HG03060 (cell line): ENCODE measurements at regions not wholly inside any gene's neighbourhood (a gene's known extent, or its start where the extent isn't known, plus 50 kb on each side); places are given as distances from the start of the nearest gene placed in this dataset.
"Not testable (repeated sequence)": the region's sequence is repeated elsewhere in the genome, so short reads cannot be mapped to it uniquely, and the experiment has no call there.

ENCODE experiments used
- ATAC-seq: cut with Tn5 transposase; IDR thresholded peaks from one replicate; pipeline ENCODE4 v1.9.1; 2021; ENCODE audit warnings: low read depth, moderate number of reproducible peaks; ENCODE audit not compliant: unreplicated experiment

GRCh38 chr4:104549736-104550135, 55.0 kb upstream of the CXXC4 start:
- ATAC-seq: no peak

- ATAC-seq: no peak
Measured at GRCh38 chr4:104559502-104559901, 64.8 kb upstream of the CXXC4 start.

GRCh38 chr4:104571341-104571740, 76.6 kb upstream of the CXXC4 start:
- no peak for ATAC-seq

GRCh38 chr4:104574371-104574770, 79.7 kb upstream of the CXXC4 start:
- ATAC-seq: no peak

GRCh38 chr4:104575278-104575677, 80.6 kb upstream of the CXXC4 start:
- ATAC-seq: no peak

- ATAC-seq: no peak
Measured at GRCh38 chr4:104577405-104577804, 82.7 kb upstream of the CXXC4 start.

- not testable (repeated sequence) for ATAC-seq
Measured at GRCh38 chr4:104581476-104581875, 86.8 kb upstream of the CXXC4 start.

GRCh38 chr4:104582056-104582455, 87.4 kb upstream of the CXXC4 start:
- ATAC-seq: not testable (repeated sequence)

GRCh38 chr4:104589264-104589868, 94.7 kb upstream of the CXXC4 start:
- no peak for ATAC-seq

- ATAC-seq: no peak
Measured at GRCh38 chr4:104591510-104591911, 96.8 kb upstream of the CXXC4 start.

GRCh38 chr4:104592183-104592582, 97.5 kb upstream of the CXXC4 start:
- no peak for ATAC-seq

GRCh38 chr4:104593019-104593418, 98.3 kb upstream of the CXXC4 start:
- no peak for ATAC-seq

GRCh38 chr4:104596189-104596588, 101.5 kb upstream of the CXXC4 start:
- ATAC-seq: no peak

GRCh38 chr4:104615496-104615895, 120.8 kb upstream of the CXXC4 start:
- ATAC-seq: no peak

GRCh38 chr4:104615926-104616325, 121.2 kb upstream of the CXXC4 start:
- ATAC-seq: no peak

- ATAC-seq: no peak
Measured at GRCh38 chr4:104616401-104616820, 121.7 kb upstream of the CXXC4 start.

GRCh38 chr4:104625706-104626105, 131.0 kb upstream of the CXXC4 start:
- no peak for ATAC-seq

GRCh38 chr4:104629601-104630000, 134.9 kb upstream of the CXXC4 start:
- no peak for ATAC-seq

- ATAC-seq: no peak
Measured at GRCh38 chr4:104630272-104630671, 135.6 kb upstream of the CXXC4 start.

GRCh38 chr4:104631000-104631399, 136.3 kb upstream of the CXXC4 start:
- ATAC-seq: no peak

- ATAC-seq: no peak
Measured at GRCh38 chr4:104641418-104641817, 146.7 kb upstream of the CXXC4 start.

GRCh38 chr4:104642521-104642920, 147.8 kb upstream of the CXXC4 start:
- no peak for ATAC-seq

GRCh38 chr4:104643805-104644204, 149.1 kb upstream of the CXXC4 start:
- no peak for ATAC-seq
